KMS-11 (cell line): ENCODE measurements at regions not wholly inside any gene's neighbourhood (a gene's known extent, or its start where the extent isn't known, plus 50 kb on each side); places are given as distances from the start of the nearest gene placed in this dataset.

Experiments
- H2AFZ ChIP-seq: fragments of 200-600 bp; sonication (generic); 2 replicates; pipeline ENCODE4 v1.6.1; 2016; ENCODE audit warnings: antibody characterized with exemption, mixed run types, low read depth
- H3K27ac ChIP-seq: fragments of 200-600 bp; sonication (generic); 2 replicates; pipeline ENCODE4 v1.6.1; 2016; ENCODE audit warnings: mild to moderate bottlenecking, mixed run types
- H3K27me3 ChIP-seq: fragments of 200-600 bp; sonication (generic); 2 replicates; pipeline ENCODE4 v1.6.1; 2017; ENCODE audit warnings: mild to moderate bottlenecking, low read depth, mixed run types, moderate library complexity; ENCODE audit not compliant: insufficient read depth
- H3K36me3 ChIP-seq: fragments of 200-600 bp; sonication (generic); 2 replicates; pipeline ENCODE4 v1.6.1; 2017; ENCODE audit warnings: mild to moderate bottlenecking, mixed run types; ENCODE audit not compliant: insufficient read depth
- H3K4me1 ChIP-seq: fragments of 200-600 bp; sonication (generic); 2 replicates; pipeline ENCODE4 v1.6.1; 2016; ENCODE audit warnings: mild to moderate bottlenecking, low read depth, mixed run types; ENCODE audit not compliant: poor library complexity, severe bottlenecking
- H3K4me2 ChIP-seq: fragments of 200-600 bp; sonication (generic); 2 replicates; pipeline ENCODE4 v1.7.0; 2016; ENCODE audit warnings: mild to moderate bottlenecking, mixed run types
- H3K4me3 ChIP-seq: fragments of 200-600 bp; sonication (generic); IDR thresholded peaks from 2 replicates; pipeline ENCODE4 v1.6.1; 2017; ENCODE audit warnings: low read depth, low read length, mixed read lengths; ENCODE audit not compliant: insufficient read depth
- H3K79me2 ChIP-seq: fragments of 200-600 bp; sonication (generic); 2 replicates; pipeline ENCODE4 v1.6.1; 2016; ENCODE audit warnings: low read depth, mixed run types; ENCODE audit not compliant: insufficient read depth
- H3K9ac ChIP-seq: fragments of 200-600 bp; sonication (generic); 2 replicates; pipeline ENCODE4 v1.6.1; 2016; ENCODE audit warnings: mild to moderate bottlenecking, mixed run types
- H4K20me1 ChIP-seq: fragments of 200-600 bp; sonication (generic); 2 replicates; pipeline ENCODE4 v1.6.1; 2016; ENCODE audit warnings: mild to moderate bottlenecking, mixed run types; ENCODE audit not compliant: insufficient read depth
- CTCF ChIP-seq: fragments of 200-600 bp; sonication (generic); conservative IDR thresholded peaks from 2 replicates; pipeline ENCODE4 v1.6.1; 2017; ENCODE audit warnings: low read depth, mild to moderate bottlenecking, antibody characterized with exemption, low read length, moderate library complexity, mixed read lengths

DNA sequence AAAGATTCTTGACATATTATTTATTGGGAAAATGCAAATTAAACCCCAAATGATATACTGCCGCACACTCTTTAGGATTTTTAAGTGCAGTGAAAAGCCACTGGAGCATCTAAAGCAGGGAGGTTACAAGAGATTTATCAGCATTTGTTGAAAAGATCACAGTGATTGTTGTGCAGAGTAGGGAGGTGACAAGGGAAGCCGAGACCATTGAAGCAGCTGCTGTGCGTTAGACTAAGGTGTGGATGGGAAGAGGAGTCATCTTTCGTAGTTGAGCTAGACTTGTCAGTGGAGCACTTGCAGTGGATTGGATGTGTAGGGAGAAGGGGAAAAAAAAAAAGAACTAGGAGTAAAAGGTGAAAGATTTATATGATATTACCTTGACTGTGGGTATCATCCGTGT lies 854.6 kb downstream of the NTRK3 start:
- peaks cover 28% of the 10 kb centered on the region for H3K4me1 ChIP-seq
- no peak for TF ChIP-seq CTCF

DNA sequence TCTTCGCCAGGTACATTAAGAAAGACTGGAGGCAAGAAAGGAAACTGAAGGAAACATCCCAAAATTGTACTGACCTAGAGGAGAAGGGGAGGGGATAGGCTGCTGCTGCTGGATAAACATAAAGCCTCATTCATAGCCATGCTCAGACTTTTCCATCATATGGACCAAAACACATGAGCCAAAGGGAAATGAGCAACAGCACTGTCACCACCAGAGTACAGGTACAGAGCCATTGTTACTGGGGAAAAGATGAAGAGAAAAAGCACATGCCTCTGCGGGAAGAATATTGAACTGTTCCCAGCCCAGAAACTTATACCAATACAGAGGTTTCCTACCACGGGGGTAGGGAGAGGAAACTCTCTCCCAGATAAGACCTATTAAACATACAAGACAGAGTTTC lies 861.9 kb downstream of the NTRK3 start:
- H4K20me1 ChIP-seq: no peaks in the 10 kb centered on the region
- no peaks in the 10 kb centered on the region for H3K4me1 ChIP-seq
- no peak overlapping the region for H3K4me2 ChIP-seq
- H3K9ac ChIP-seq: no peak overlapping the region
- H3K4me3 ChIP-seq: no peak overlapping the region
- H3K79me2 ChIP-seq: no peaks in the 10 kb centered on the region
- no peak for TF ChIP-seq CTCF
- H3K27me3 ChIP-seq: no peaks in the 10 kb centered on the region
- H3K27ac ChIP-seq: no peak overlapping the region
- no peak overlapping the region for H2AFZ ChIP-seq
- H3K36me3 ChIP-seq: no peaks in the 10 kb centered on the region

More for the DNA sequence above, 854.6 kb downstream of the NTRK3 start:
- no peak overlapping the region for H2AFZ ChIP-seq
- H3K79me2 ChIP-seq: no peaks in the 10 kb centered on the region
- H3K4me2 ChIP-seq: no peak overlapping the region
- no peaks in the 10 kb centered on the region for H3K27me3 ChIP-seq
- no peaks in the 10 kb centered on the region for H3K36me3 ChIP-seq
- H3K4me3 ChIP-seq: no peak overlapping the region
- H4K20me1 ChIP-seq: no peaks in the 10 kb centered on the region
- no peak overlapping the region for H3K27ac ChIP-seq
- H3K9ac ChIP-seq: no peak overlapping the region

DNA sequence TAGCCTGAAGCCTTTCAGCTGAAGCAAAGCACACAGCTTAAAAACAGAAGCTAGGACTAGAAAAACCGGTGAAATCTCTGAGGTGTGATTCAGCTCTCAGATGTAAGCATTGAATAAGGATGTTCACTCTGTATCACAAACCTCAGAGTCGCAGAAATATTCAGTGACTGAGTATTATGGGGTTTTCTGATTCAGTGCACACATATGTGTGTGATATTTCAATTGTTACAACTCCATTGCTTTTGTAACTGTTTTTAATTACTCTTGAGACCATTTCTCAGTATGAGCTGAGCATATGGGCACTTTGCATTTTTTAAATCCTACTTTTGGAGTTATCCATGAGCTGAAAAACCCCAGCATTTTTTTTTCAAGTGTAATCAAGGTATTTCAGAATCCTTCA lies 868.8 kb downstream of the NTRK3 start:
- Histone ChIP-seq H3K4me2 (no peak overlapping the region), H4K20me1 (no peaks in the 10 kb centered on the region), H3K4me1 (no peaks in the 10 kb centered on the region), H3K4me3 (no peak overlapping the region), H3K27ac (no peak overlapping the region), H3K27me3 (no peaks in the 10 kb centered on the region), H2AFZ (no peak overlapping the region), H3K36me3 (no peaks in the 10 kb centered on the region), H3K9ac (no peak overlapping the region), H3K79me2 (no peaks in the 10 kb centered on the region)
- no peak for TF ChIP-seq CTCF

GRCh38 chr15:87374339-87374738 lies 882.2 kb downstream of the NTRK3 start:
- H3K27me3 ChIP-seq: no peaks in the 10 kb centered on the region
- H3K36me3 ChIP-seq: no peaks in the 10 kb centered on the region
- no peak overlapping the region for H3K27ac ChIP-seq
- no peak overlapping the region for H3K4me3 ChIP-seq
- no peak overlapping the region for H2AFZ ChIP-seq
- no peaks in the 10 kb centered on the region for H3K4me1 ChIP-seq
- H4K20me1 ChIP-seq: no peaks in the 10 kb centered on the region
- no peak overlapping the region for H3K4me2 ChIP-seq
- no peak for TF ChIP-seq CTCF
- no peak overlapping the region for H3K9ac ChIP-seq
- H3K79me2 ChIP-seq: no peaks in the 10 kb centered on the region

DNA sequence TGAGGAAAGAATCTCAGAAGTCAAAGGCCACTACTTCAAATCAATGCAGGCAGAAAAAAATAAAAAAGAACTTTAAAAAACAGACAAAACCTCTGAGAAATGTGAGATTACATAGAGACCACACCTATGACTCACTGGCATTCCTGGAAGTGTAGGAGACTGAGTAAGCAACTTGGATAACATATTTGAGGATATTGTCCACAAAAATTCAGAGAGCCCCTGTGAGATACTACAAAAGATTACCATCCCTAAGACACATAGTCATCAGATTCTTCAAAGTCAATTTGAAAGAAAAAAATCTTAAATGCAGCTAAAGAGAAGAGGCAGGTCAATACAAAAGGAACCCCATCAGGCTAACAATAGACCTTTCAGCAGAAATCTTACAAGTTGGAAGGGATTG lies 887.3 kb downstream of the NTRK3 start:
- no peaks in the 10 kb centered on the region for H3K27me3 ChIP-seq
- no peaks in the 10 kb centered on the region for H3K79me2 ChIP-seq
- TF ChIP-seq CTCF: no peak
- H3K36me3 ChIP-seq: no peaks in the 10 kb centered on the region
- H3K4me3 ChIP-seq: no peak overlapping the region
- H3K4me1 ChIP-seq: no peaks in the 10 kb centered on the region
- H4K20me1 ChIP-seq: no peaks in the 10 kb centered on the region
- H2AFZ ChIP-seq: no peak overlapping the region
- H3K27ac ChIP-seq: no peak overlapping the region
- no peak overlapping the region for H3K9ac ChIP-seq
- no peak overlapping the region for H3K4me2 ChIP-seq
